OCI-LY7 (cell line): ENCODE measurements at regions not wholly inside any gene's neighbourhood (a gene's known extent, or its start where the extent isn't known, plus 50 kb on each side); places are given as distances from the start of the nearest gene placed in this dataset.

ENCODE experiments used
- EZH2phosphoT487 ChIP-seq: fragments of 200-600 bp; sonication (generic); IDR thresholded peaks from 2 replicates; pipeline ENCODE4 v1.6.1; 2018; ENCODE audit warnings: low read depth, borderline replicate concordance, mild to moderate bottlenecking, mixed run types, antibody characterized with exemption, low read length, moderate library complexity, mixed read lengths
- TF ChIP-seq, protein P1 (sequence below): fragments of 200-600 bp; sonication (generic); conservative IDR thresholded peaks from 2 replicates; pipeline ENCODE4 v1.5.1; 2014; ENCODE audit warnings: mild to moderate bottlenecking, antibody characterized with exemption, low read length, moderate library complexity, mixed read lengths

DNA sequence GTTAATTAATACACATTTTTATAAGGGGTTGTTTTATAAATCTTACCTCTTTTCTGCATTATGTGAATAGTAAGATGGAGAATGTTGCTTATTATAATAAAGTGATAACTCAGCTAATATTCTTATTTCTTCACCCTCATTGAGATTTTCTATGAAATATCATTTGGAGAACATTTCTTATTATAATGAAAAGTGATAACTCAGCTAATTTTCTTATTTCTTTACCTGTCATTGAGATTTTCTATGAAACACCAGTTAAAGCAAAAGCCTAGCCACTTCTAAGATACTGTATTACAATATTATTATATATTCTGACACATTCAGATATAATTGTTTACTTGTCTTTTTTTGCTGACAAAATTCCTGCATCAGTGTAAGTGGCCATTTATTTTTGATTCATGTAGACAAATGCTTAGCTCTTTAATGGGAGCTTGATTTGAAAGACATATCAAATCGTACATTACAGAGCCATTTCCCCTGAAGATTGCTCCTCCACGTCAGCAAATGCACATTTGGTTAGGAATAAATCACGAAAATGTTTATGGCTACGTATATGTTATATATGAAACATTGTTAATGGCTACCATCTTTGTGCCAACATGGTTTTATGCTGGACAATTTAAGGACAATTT, 427.5 kb downstream of the CHL1 start:
- TF ChIP-seq, protein P1, sequence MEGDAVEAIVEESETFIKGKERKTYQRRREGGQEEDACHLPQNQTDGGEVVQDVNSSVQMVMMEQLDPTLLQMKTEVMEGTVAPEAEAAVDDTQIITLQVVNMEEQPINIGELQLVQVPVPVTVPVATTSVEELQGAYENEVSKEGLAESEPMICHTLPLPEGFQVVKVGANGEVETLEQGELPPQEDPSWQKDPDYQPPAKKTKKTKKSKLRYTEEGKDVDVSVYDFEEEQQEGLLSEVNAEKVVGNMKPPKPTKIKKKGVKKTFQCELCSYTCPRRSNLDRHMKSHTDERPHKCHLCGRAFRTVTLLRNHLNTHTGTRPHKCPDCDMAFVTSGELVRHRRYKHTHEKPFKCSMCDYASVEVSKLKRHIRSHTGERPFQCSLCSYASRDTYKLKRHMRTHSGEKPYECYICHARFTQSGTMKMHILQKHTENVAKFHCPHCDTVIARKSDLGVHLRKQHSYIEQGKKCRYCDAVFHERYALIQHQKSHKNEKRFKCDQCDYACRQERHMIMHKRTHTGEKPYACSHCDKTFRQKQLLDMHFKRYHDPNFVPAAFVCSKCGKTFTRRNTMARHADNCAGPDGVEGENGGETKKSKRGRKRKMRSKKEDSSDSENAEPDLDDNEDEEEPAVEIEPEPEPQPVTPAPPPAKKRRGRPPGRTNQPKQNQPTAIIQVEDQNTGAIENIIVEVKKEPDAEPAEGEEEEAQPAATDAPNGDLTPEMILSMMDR = no peak
- TF ChIP-seq EZH2phosphoT487 = no peak
